Posterior vena cava (tissue), 2 donors: ENCODE measurements at regions not wholly inside any gene's neighbourhood (a gene's known extent, or its start where the extent isn't known, plus 50 kb on each side); places are given as distances from the start of the nearest gene placed in this dataset.
"Not testable (repeated sequence)": the region's sequence is repeated elsewhere in the genome, so short reads cannot be mapped to it uniquely, and the experiment has no call there.

Experiments used
- DNase-seq: peaks from one replicate; pipeline ENCODE4 v3.0.0-alpha.2; 2020; ENCODE audit warnings: low spot score
- intact Hi-C, 2 donors: fragments of 100-400 bp; cut with DNase I; formaldehyde crosslinking; loops; one replicate each; pipeline versions ENCODE4 v1.14.1 to v1.14.2; 2022 to 2023
- donor health status: DM: yes; HTN: yes; CAD: no.
- donor health status: DM: yes; HTN: yes; CAD: no.

DNA sequence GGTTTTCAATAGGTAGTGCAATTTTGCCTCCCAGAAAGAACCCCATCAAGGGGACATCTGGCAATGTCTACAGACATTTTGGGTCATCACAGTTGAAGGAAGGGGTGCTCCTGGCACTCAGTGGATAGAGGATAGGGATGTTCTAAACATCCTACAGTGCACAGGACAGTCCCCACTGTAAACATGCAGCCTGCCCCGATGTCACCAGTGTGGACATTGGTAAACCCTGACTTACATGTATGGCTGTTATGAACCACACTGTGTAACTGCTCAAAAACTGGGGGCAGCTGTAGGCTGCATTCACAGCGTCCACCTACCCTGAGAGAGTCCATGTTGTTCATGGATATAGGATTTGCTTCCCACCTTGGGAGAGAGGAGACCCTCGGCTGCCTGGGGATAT, 79.3 kb upstream of the FOXQ1 start:
- intact Hi-C loops, result no loop called here
- DNase-seq, result no peak

DNA sequence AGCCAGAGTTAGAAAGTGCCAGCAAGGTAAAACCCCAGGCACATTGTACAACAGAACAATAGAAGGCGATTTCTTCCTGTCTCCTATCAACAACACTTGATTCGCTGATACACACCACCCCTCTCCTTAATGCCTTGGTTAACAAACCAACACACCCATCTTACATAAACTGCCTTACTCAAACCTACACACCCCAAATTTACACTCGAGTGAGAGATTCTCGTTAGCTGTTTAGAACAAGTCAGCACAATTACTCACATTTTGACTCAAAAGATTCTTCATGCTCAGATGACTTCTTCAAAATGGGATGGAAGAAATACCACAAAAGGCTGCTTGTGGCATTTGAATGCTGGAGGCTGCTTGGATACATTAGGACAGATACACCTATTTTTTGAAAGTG, 80.0 kb upstream of the FOXQ1 start:
- DNase-seq, result no peak
- intact Hi-C loops, result no loop called here

DNA sequence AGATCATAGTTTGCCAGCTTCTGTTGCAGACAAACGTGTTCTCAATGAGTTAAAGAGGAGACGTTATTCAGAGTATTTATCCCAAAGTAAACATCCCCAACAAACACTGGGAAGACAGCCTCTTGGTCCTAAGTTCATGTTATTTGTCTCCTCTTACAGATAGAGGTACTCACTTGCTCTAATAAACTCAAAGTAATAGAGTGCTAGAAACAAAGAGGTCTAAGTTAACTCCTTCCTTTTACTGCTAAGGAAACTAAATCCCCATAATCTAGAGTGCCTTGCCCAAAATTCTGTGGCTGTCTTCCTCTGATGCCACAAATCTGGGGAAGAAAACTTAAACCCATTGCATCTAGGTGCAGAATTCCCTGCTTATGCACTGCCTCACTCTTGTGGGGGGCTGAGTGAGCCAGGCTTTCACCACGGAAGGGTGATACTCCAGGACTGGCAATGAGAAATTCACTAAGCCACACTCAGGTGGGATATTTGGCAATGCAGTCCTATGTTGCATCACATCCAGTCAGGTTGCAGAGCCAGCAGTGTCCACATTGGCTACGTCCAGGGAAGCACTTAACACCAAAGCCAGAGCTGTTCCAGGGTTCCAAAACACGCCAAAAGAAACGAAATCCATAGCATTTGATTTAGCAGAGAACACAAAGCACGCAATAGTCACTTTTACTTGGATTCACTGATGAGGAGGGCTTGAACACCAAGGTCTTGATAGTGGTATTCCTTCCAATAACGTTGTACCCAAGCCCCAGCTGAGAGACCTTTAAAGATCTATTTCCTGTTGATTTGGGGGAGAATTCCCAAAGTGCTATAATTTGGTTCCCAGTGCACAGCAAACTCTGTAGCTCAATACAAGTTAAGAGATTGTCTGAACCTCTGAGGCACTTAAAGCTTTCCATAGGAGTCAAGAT, 81.0 kb upstream of the FOXQ1 start:
- intact Hi-C loops, result no loop called here
- no peak for DNase-seq

- DNase-seq, result no peak
- intact Hi-C loops, result no loop called here
Measured at GRCh38 chr6:1230281-1230680, 81.6 kb upstream of the FOXQ1 start.

DNA sequence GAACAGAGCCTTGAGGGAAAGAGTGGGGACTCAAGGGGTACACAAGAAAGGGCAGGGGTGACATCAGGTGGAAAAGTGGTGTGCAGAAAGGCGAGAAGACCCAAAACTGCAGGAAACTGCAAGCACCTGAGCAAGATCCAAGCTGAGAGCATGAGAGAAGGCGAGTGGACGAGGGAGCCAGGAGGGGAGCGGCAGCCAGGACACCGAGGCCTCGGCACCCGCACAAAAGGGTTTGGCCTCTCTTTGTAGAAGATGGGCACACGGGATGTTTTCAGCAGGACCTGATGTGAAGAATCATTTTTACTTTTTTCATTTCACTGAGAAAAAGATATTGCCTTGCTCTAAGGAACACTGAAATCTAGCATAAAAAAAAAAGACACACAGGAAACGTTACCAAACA, 82.1 kb upstream of the FOXQ1 start:
- no peak for DNase-seq
- intact Hi-C loops, result no loop called here

DNA sequence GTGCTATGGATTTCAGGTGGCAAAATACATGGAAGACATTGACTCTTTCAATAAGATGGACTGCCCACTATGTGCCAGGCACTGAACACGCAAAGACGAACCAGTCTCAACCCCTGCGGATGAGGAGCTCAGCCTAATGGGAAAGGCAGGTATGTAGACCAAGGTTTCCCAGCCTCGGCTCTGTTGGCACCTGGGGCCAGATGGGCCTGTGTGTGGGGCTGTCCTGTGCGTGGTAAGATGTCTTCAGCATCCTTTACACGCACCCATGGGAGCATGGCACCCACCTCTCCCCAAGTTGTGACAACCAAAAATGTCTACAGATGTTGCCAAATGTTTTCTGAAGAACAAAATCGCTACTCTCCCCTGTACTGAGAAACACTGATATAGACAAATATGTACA, 82.6 kb upstream of the FOXQ1 start:
- no peak for DNase-seq

DNA sequence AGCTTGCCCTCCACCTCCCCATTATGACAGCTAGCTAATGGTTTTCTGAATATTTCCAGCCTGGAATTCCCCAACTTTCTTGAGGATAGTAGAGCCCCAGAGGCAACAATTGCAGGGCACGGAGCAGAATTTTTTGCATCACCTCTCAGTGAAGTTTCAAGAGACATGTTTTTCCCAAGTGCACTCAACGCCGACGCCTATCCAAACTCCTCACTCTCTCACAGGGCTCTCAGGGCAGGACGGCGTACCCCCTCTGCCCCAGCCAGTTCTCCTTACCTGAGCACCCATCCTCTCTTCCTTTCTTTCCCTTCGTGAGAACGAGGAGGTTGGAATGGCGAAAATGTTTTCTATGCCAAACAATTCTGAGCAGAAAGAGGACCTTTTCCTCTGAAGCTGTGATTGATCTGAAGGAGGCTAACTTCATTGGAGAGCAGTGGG, 83.1 kb upstream of the FOXQ1 start:
- DNase-seq, result no peak
- intact Hi-C loops, result no loop called here

More for the DNA sequence above, 82.6 kb upstream of the FOXQ1 start:
- intact Hi-C loops, result no loop called here

DNA sequence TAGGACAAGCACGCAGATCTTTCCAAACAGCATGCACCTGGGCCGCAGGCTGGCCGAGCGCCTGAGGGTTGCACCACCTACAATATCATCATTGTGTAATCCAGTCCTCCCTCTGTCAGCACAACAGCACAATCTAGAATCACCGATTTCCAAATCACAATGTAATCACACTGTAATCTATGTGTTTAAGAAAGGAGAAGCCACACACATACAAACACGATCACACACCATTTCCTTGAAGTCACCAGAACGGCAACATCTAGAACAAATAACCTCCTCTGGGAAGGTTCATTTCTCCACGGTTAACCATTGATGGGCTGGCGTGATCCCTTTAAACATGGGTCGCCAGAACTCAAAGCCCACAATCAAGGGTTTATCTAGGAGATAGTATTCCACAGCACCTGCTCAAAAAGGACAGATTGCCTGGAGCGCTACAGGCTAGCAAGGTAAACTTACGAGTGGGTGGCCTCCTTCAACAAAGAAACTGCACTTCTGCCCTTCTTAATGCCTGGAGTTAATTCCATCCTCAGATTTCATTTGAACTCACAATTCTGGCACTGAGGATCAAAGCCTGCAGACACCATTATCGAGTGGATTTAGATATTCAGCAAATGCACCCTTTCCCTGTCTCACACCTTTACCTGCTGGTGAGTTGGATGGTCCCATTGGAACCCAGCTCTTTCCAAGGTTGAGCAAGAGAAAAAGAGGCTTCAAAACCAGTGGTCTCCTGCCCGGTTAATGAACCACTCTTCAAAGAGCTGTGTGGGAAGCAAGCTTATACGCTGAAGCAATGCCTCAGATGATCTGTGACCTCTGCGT, 83.8 kb upstream of the FOXQ1 start:
- no peak for DNase-seq
- intact Hi-C loops, result no loop called here

DNA sequence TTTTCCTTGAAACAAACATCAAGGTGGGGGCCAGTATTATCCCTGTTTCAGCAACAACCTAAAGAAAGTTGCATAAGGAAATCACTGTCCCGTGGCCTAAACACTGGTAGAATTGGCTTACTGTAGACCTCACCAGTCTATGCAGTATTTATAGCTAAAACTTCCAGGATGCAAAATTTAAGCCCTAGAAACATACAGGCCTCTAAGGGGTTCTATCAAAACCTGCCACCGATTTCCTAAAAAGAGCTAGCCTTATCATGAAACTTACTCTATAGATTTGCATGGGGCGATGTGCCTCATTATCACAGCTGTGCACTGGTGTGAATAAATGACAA, 84.3 kb upstream of the FOXQ1 start:
- intact Hi-C loops, result no loop called here
- DNase-seq, result no peak

GRCh38 chr6:1226277-1227099, 85.4 kb upstream of the FOXQ1 start:
- intact Hi-C loops, result no loop called here
- DNase-seq, result no peak

DNA sequence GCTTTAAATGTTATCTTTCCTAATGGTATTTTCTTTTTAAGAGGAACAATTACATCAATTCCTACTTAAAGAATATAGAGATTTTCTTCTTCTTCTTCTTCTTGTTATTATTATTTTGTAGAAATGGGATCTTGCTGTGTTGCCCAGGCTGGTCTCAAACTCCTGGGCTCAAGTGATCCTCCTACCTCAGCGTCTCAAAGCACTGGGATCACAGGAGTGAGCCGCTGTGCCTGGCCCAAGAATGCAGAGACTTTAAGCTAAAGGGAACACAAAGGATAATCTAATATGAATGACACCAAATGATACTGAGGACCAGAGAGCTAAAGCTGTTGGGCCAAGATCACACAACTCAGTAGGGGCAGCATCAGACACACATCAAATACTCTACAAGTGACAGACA, 87.4 kb upstream of the FOXQ1 start:
- intact Hi-C loops, result no loop called here
- DNase-seq, result no peak

DNA sequence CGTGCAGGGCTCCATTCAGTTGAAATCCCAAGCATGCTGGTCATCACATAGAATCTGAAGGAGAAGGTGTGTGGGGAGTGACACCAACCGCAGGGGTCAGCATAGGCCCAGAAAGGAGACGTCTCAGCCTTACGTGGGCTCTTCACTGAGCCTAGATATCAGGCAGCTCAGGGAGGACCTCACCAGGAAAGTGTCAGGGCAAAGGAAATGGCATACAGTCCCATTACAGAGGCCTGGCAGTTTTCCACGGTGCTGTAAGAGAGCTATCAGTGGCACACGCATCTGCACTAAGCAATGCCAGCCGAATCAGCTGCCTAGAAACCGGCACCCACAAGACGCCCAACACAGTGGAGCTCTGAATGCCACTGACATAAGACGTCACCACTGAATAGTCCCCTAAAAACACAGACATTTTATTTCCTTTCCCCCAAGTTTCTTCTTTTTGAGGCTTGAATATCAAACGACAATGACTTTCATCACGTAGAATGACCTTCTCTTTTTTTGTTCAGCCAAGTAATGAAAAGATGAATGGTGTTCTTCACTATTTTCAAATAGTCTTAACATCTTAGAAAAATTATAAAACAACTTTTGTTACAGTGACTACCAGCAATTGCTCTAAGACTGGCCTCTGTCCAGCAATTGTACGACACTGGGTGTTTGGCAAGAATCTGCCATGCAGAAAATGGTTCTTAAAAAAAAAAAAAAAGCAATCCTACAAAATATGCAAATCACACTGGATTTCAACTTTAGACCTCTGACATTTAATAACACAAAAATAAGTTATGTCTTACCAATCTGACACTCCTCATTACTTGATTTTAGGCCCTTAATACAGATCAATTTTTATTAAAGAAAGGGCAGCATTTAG, 88.9 kb upstream of the FOXQ1 start:
- DNase-seq, result no peak

DNA sequence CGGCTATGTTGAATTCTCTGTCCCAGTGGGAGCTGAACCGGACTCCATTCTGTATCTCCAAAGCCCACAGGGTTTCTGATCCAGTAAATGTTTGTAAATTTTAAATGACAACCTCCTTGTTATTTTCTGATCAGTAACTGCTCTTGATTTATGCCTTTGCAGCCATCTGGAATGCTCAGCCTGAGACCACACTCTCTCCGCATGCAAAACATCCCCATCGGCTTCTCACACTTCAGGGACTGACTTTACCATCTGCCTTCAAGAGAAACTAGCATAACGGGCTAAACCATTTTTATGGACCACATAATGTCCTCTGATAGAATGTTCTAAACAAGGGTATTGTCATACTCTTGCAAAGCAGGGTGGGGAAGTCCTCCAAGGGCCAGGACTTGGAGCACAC, 94.5 kb upstream of the FOXQ1 start:
- DNase-seq, result no peak
- intact Hi-C loops, result no loop called here

More for the DNA sequence above, 88.9 kb upstream of the FOXQ1 start:
- intact Hi-C loops, result no loop called here

GRCh38 chr6:1216488-1216974, 95.4 kb upstream of the FOXQ1 start:
- DNase-seq, result no peak
- intact Hi-C loops, result no loop called here

- DNase-seq, result no peak
- intact Hi-C loops, result no loop called here
Measured at GRCh38 chr6:1215884-1216487, 95.9 kb upstream of the FOXQ1 start.

GRCh38 chr6:1215023-1215422, 96.9 kb upstream of the FOXQ1 start:
- intact Hi-C loops, result no loop called here
- no peak for DNase-seq

- intact Hi-C loops, result no loop called here
- DNase-seq, result no peak
Measured at GRCh38 chr6:1212919-1213318, 99.0 kb upstream of the FOXQ1 start.

- intact Hi-C loops, DNase-seq: not testable (repeated sequence)
Measured at GRCh38 chr6:1212138-1212537, 99.8 kb upstream of the FOXQ1 start.
